Muscle layer of colon (tissue), 2 donors: ENCODE measurements at regions not wholly inside any gene's neighbourhood (a gene's known extent, or its start where the extent isn't known, plus 50 kb on each side); places are given as distances from the start of the nearest gene placed in this dataset.
A peak's percentile ranks its signal among the peaks of the same experiment; 100 is the strongest.

ENCODE experiments used
- H3K27ac ChIP-seq: one replicate; pipeline ENCODE4 v1.7.0; 2013; ENCODE audit warnings: low read depth, mild to moderate bottlenecking, low read length, moderate library complexity
- H3K27me3 ChIP-seq, 2 donors: one replicate each; pipeline ENCODE4 v1.7.0; 2013; ENCODE audit warnings: low read length in 2 of 2, mild to moderate bottlenecking in 2 of 2; ENCODE audit not compliant: insufficient read depth in 2 of 2, control insufficient read depth in 1 of 2
- H3K36me3 ChIP-seq: one replicate; pipeline ENCODE4 v1.7.0; 2013; ENCODE audit warnings: mild to moderate bottlenecking, low read length; ENCODE audit not compliant: insufficient read depth
- H3K4me1 ChIP-seq: one replicate; pipeline ENCODE4 v1.7.0; 2013; ENCODE audit warnings: mild to moderate bottlenecking, low read length; ENCODE audit not compliant: insufficient read depth
- H3K4me3 ChIP-seq, 2 donors: one replicate each; pipeline ENCODE4 v1.7.0; 2013; ENCODE audit warnings: low read length in 2 of 2, low read depth in 1 of 2, mild to moderate bottlenecking in 1 of 2, moderate library complexity in 1 of 2
- H3K9ac ChIP-seq: one replicate; pipeline ENCODE4 v1.7.0; 2013; ENCODE audit warnings: low read length
- H3K9me3 ChIP-seq: one replicate; pipeline ENCODE4 v1.7.0; 2013; ENCODE audit warnings: mild to moderate bottlenecking, low read length
- donor health status: abdominal sarcoma.
- donor health status: Adenocarcinoma of cecum.

GRCh38 chr15:47184003-47184907, 533.0 kb upstream of the SEMA6D start:
- H3K36me3 ChIP-seq: no peaks in the 10 kb centered on the region
- H3K9me3 ChIP-seq: no peaks in the 10 kb centered on the region
- H3K4me1 ChIP-seq: peaks cover 4% of the 10 kb centered on the region
- H3K4me3 ChIP-seq: peak overlapping the region; percentile 48 to 70
- H3K27ac ChIP-seq: no peak overlapping the region
- no peak overlapping the region for H3K9ac ChIP-seq
- H3K27me3 ChIP-seq: peaks cover 9 to 29% of the 10 kb centered on the region in 2 donors

DNA sequence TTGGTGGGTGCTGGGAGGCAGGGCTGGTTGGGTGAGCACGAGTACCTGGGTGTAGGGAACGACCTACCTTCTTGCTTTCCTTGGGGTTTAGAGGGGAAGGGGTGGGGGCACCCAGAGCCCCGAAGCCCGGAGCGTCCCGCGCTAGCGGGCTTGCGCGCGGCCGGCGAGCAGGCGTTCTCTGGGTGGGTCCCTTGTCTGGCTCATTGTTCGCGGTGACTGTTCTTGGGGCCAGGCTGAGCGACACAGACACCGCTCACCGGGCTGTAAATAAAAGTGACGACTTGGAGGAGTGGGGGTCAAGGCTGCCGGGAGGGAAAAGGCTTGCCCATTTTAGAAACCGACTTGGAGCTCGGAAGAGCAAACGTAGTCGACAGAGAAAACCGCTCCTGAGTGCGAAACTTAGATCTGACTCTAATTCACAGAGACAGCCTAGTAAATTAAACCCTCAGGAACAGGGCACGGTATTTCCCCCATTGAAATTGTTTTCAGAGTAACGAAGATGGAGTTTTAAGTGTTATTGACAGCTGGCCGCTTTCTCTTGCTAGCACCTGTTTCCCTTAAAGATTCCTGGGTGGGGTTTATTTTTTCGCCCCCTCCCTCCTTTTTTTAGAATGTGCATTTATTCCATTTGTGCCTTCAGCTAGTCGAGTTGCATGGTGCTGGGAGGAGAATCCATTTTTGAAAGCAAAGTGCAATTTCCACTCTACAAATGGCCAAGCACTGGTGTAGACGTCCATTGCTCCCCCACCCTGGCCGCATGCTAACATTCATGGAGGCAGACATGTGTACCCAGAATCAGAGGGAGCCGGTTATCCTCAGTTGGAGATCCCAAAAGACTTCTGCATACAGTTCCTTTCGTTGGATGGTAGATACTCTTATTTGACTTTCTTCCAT, 532.1 kb upstream of the SEMA6D start:
- H3K4me1 ChIP-seq: peaks cover 4% of the 10 kb centered on the region
- peaks cover 9 to 29% of the 10 kb centered on the region in 2 donors for H3K27me3 ChIP-seq
- no peaks in the 10 kb centered on the region for H3K36me3 ChIP-seq
- H3K27ac ChIP-seq: no peak overlapping the region
- no peak overlapping the region for H3K9ac ChIP-seq
- peak overlapping the region; percentile 48 to 70 for H3K4me3 ChIP-seq
- H3K9me3 ChIP-seq: no peaks in the 10 kb centered on the region

DNA sequence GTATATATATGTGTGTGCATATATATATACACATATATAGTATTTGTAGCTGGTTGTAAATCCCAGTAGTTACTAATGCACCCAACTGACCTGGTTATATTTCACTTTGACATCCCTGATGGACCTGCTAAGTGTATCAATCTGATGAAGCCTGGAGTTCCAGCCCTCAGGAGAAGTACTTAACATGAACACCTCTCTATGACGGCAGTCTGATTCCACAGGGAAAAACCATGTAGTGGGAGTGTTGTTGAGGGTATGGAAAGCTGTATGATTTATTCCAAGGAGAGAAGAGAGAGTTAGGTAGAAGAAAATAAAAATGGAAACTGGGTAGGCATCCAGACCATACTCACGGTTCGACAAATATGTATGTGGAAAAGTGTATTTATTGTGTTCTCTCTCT, 531.2 kb upstream of the SEMA6D start:
- no peaks in the 10 kb centered on the region for H3K9me3 ChIP-seq
- peaks cover 9 to 29% of the 10 kb centered on the region in 2 donors for H3K27me3 ChIP-seq
- H3K4me1 ChIP-seq: peaks cover 4% of the 10 kb centered on the region
- no peak overlapping the region for H3K27ac ChIP-seq
- no peaks in the 10 kb centered on the region for H3K36me3 ChIP-seq
- H3K9ac ChIP-seq: no peak overlapping the region
- no peak overlapping the region for H3K4me3 ChIP-seq

DNA sequence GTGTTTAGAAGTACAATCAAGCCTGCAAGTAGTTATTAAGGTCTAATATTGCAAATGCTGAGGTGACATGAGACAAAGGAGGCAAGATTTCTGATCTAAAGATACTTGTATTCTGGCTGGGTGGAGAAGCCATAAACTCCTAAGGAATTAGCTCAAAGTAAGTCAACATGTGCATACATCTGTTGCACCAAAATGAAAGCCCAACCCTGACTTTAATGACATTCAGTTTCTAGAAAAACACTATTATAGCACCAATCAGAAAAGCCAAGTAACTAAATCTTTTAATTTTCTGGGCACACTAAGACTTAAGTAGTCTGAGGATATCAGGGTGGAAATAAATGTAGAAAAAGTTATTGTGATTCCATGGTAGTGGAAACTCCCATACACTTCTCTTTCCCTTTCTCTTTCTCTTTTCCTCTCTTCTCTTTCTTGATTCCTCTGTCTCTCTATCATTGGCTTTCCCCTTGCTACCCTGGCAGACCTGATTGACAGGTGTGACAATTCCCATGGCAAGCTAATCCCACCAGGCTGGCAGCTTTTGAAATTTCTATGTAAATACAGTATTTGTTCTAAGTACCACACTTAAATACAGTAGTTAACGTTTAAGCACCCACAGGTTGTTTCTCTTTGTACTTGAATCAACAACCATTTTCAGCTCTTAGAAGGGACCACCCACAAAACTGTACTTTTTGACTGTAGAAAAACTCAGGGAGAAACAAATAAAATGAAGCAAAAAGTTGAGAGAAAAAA, 528.4 kb upstream of the SEMA6D start:
- H3K36me3 ChIP-seq: no peaks in the 10 kb centered on the region
- peaks cover under 1 to 16% of the 10 kb centered on the region in 2 donors for H3K27me3 ChIP-seq
- no peaks in the 10 kb centered on the region for H3K9me3 ChIP-seq
- H3K4me1 ChIP-seq: peaks cover under 1% of the 10 kb centered on the region
- H3K9ac ChIP-seq: no peak overlapping the region
- H3K27ac ChIP-seq: no peak overlapping the region
- H3K4me3 ChIP-seq: no peak overlapping the region

DNA sequence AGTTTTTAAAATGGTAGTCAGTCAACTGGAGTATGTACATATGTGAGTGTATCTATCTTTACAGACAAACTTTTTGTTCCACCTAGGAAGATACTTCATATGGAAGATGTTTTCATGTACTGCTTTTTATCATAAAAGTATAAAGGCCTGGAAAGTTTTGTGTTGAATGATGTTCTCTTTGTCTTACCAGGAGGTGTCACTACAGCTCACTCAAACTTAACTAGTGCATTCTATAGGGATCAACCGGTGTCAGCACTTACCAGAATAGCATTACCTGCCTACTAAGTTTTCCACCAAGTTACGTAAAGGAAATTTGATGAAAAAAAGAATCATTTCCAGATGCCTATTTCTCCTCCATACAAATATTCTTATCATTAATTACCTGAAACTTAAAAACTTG, 522.6 kb upstream of the SEMA6D start:
- Histone ChIP-seq H3K27ac (no peak overlapping the region), H3K9me3 (no peaks in the 10 kb centered on the region), H3K9ac (no peak overlapping the region), H3K27me3 (no peaks in the 10 kb centered on the region), H3K4me3 (no peak overlapping the region), H3K36me3 (no peaks in the 10 kb centered on the region), H3K4me1 (peaks cover 10% of the 10 kb centered on the region)

GRCh38 chr15:47196048-47196447, 521.3 kb upstream of the SEMA6D start:
- H3K27me3 ChIP-seq: no peaks in the 10 kb centered on the region
- H3K27ac ChIP-seq: no peak overlapping the region
- H3K4me3 ChIP-seq: no peak overlapping the region
- no peaks in the 10 kb centered on the region for H3K36me3 ChIP-seq
- no peak overlapping the region for H3K9ac ChIP-seq
- H3K9me3 ChIP-seq: no peaks in the 10 kb centered on the region
- peaks cover 10% of the 10 kb centered on the region for H3K4me1 ChIP-seq

DNA sequence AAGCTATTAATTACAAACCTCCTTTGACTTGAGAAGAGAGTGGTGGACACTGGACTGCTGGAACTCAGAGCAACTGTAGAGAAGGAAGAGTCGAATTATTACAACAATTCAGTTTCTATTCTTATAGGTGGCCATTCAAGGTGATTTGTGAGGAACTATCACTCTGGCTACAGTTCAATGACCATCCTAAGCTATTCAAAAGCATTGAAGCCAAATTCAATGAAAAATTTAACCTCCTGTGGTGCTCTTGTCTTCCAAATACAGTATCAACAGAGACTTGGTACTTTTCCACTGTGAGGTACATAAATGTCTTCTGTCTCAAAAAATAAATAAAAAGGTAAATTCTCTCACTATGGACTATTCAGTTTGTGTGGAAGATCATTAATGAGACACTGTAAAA, 513.3 kb upstream of the SEMA6D start:
- H3K27ac ChIP-seq: no peak overlapping the region
- no peaks in the 10 kb centered on the region for H3K9me3 ChIP-seq
- no peak overlapping the region for H3K9ac ChIP-seq
- H3K36me3 ChIP-seq: no peaks in the 10 kb centered on the region
- no peaks in the 10 kb centered on the region for H3K27me3 ChIP-seq
- no peaks in the 10 kb centered on the region for H3K4me1 ChIP-seq
- no peak overlapping the region for H3K4me3 ChIP-seq

DNA sequence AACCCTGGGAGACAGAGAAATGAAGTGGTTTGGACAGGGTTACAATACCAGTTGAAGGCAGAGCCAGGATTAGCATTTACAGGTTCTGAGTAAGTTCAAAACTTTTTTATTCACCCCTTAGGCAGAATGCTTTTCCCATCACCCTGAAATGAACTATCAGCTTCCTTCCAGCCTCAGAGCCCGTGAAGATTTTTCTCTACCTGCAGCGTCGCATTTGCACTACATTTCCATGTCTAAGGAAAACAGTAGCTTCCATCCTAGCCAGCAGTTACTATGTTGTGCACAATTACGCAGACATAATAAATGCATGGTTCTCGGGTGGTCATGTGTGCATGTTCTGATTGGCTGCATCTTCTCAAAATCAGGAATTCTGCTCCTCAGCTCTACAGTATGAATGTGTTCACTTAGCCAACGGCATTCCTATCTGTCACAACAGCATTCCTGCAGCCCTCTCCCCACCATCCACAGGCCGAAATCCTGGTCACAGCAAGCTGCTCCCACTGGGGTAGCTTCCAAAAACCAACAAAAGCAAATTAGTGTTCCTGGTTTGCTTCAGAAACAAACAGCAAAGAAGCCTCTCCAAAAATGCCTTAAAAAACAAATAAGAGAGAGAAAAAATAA, 510.8 kb upstream of the SEMA6D start:
- no peaks in the 10 kb centered on the region for H3K27me3 ChIP-seq

DNA sequence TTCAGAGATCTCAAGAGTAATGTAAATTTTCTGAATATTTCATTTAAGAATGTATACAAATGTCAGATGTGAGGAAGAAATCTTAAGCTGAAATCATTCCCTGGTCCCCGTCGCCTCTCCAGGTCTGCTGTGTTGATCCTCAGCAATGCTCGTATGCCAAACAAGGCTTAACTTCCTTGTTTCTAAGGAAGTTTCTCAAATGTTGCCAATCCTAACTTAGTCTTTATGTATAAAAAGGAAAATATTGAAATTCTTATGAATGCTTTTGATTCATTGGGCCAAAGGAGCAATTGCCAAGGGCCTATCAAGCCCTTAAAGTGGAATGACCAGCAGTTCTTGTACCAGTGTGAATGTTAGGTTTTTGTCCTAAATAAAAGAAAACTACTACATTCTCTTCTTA, 507.7 kb upstream of the SEMA6D start:
- no peak overlapping the region for H3K4me3 ChIP-seq
- H3K9me3 ChIP-seq: no peaks in the 10 kb centered on the region
- H3K4me1 ChIP-seq: no peaks in the 10 kb centered on the region
- H3K36me3 ChIP-seq: no peaks in the 10 kb centered on the region
- H3K27ac ChIP-seq: no peak overlapping the region
- H3K9ac ChIP-seq: no peak overlapping the region
- H3K27me3 ChIP-seq: no peaks in the 10 kb centered on the region

More for the DNA sequence above, 510.8 kb upstream of the SEMA6D start:
- Histone ChIP-seq H3K4me1 (no peaks in the 10 kb centered on the region), H3K9me3 (no peaks in the 10 kb centered on the region), H3K4me3 (no peak overlapping the region), H3K27ac (no peak overlapping the region), H3K36me3 (no peaks in the 10 kb centered on the region), H3K9ac (no peak overlapping the region)

DNA sequence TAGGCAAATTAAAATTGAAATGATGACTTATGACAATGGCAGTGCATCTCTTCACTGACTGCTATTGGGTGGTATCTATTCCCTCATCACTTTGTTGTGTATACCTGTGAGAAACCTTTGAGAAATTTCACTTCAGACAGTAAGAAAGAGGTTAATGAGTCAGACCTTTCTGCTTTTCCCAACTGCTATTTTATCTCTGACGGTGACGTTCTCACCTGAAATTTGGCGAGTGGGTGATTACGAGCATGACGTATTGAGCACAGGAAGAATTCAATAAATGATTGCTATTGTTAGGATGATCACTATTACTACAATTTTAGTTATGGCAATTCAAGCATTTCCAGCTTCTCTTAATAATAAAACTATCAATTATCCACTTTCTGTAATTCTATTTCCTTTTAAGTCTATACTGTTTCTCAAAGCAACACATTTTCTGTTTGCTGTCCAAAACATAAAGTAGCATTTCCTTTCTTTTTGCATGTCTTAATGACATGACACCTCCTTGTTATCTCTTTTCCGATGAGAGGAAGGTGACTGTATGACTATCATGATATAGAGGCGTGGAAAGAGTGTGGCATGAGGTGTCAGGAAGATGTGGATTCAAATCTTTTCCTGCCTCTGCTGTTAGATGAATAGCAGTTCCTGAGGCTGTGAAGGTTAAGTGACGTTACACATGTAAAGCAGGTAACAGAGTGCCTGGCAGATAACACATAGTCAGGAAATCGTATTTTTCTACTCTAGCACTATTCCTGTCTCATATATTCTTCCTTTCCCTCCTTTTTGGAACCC, 504.9 kb upstream of the SEMA6D start:
- no peaks in the 10 kb centered on the region for H3K9me3 ChIP-seq
- H3K27me3 ChIP-seq: no peaks in the 10 kb centered on the region
- H3K36me3 ChIP-seq: no peaks in the 10 kb centered on the region
- no peak overlapping the region for H3K9ac ChIP-seq
- no peaks in the 10 kb centered on the region for H3K4me1 ChIP-seq
- H3K4me3 ChIP-seq: no peak overlapping the region
- no peak overlapping the region for H3K27ac ChIP-seq
